Glutamatergic neuron (in vitro differentiated cells): ENCODE measurements at regions not wholly inside any gene's neighbourhood (a gene's known extent, or its start where the extent isn't known, plus 50 kb on each side); places are given as distances from the start of the nearest gene placed in this dataset.

ENCODE experiments used
- DNase-seq: peaks from one replicate; pipeline ENCODE4 v3.0.0; 2022
- H3K27ac Mint-ChIP-seq: one replicate; pipeline ENCODE4 v1.8.0; 2020; ENCODE audit warnings: mild to moderate bottlenecking, mixed read lengths, inconsistent platforms; ENCODE audit not compliant: unreplicated experiment
- H3K27me3 Mint-ChIP-seq: one replicate; pipeline ENCODE4 v1.8.0; 2020; ENCODE audit warnings: mild to moderate bottlenecking, moderate library complexity, mixed read lengths, inconsistent platforms; ENCODE audit not compliant: unreplicated experiment
- H3K36me3 Mint-ChIP-seq: one replicate; pipeline ENCODE4 v1.8.0; 2020; ENCODE audit warnings: mild to moderate bottlenecking, mixed read lengths, inconsistent platforms; ENCODE audit not compliant: unreplicated experiment
- H3K4me1 Mint-ChIP-seq: one replicate; pipeline ENCODE4 v1.8.0; 2020; ENCODE audit warnings: mild to moderate bottlenecking, low read depth, mixed read lengths, inconsistent platforms; ENCODE audit not compliant: unreplicated experiment
- H3K4me3 Mint-ChIP-seq: one replicate; pipeline ENCODE4 v1.8.0; 2020; ENCODE audit warnings: mild to moderate bottlenecking, mixed read lengths, inconsistent platforms; ENCODE audit not compliant: unreplicated experiment
- H3K9me3 Mint-ChIP-seq: one replicate; pipeline ENCODE4 v1.8.0; 2020; ENCODE audit warnings: mild to moderate bottlenecking, moderate library complexity, mixed read lengths, inconsistent platforms; ENCODE audit not compliant: unreplicated experiment
- TF ChIP-seq, protein P1 (sequence below): fragments of 200-600 bp; sonication (generic); IDR thresholded peaks from one replicate; pipeline ENCODE4 v1.5.0; 2021; ENCODE audit not compliant: partially characterized antibody, unreplicated experiment

DNA sequence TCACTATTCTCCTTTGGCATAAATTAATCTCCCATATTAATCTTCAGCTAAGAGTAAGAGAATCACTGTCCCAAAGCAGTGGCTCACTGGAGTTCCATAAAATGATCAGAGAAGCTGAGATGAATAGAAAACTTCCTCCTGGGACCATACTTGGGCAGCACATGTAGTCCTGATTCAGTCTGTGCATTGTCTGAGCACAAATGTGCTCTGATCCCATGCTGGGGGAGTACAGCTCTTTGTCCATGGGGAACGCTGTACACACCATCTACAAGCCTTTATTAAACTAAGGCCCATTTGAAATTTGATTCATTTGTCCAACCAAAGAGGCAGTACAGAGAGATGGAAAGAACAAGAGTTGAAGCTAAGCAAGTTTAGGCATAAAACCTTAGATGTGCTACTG is 147.4 kb upstream of the PGR start:
- TF ChIP-seq, protein P1, sequence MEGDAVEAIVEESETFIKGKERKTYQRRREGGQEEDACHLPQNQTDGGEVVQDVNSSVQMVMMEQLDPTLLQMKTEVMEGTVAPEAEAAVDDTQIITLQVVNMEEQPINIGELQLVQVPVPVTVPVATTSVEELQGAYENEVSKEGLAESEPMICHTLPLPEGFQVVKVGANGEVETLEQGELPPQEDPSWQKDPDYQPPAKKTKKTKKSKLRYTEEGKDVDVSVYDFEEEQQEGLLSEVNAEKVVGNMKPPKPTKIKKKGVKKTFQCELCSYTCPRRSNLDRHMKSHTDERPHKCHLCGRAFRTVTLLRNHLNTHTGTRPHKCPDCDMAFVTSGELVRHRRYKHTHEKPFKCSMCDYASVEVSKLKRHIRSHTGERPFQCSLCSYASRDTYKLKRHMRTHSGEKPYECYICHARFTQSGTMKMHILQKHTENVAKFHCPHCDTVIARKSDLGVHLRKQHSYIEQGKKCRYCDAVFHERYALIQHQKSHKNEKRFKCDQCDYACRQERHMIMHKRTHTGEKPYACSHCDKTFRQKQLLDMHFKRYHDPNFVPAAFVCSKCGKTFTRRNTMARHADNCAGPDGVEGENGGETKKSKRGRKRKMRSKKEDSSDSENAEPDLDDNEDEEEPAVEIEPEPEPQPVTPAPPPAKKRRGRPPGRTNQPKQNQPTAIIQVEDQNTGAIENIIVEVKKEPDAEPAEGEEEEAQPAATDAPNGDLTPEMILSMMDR, result no peak
- H3K36me3 Mint-ChIP-seq, result no peaks in the 10 kb centered on the region
- peaks cover 3% of the 10 kb centered on the region for H3K4me1 Mint-ChIP-seq
- no peak overlapping the region for H3K4me3 Mint-ChIP-seq
- no peak overlapping the region for H3K27ac Mint-ChIP-seq
- H3K27me3 Mint-ChIP-seq, result no peaks in the 10 kb centered on the region
- no peak for DNase-seq
- H3K9me3 Mint-ChIP-seq, result no peaks in the 10 kb centered on the region

DNA sequence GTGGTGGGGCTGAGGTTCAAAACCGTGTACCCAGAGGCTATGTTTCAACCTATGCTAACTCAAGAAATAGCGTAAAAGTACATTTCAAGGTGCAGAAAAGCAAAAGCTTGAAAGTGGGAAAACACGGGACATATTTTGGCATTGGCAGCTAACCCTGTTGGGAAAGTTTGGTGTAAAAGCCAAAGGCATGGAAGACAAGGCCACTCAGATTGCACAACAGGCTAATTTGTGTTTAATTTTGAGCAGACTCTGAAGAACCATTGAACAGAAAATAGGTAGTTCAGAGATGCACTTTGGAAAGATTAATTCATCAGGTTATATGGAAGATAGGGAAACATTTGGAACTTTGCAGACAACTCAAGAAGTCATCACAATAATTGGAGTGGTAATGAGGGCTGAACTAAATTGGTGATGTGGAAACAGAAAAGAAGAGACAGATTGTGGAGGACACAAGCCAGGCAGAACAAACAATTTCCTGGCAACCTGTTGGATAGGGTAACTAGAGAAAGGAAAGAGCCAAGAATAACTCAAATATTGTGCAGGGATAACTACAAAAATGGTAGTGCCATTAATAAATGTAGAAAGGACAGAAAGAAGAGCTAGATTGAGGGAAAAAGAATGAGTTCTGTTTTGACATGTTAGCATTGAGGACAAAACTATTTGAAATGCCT is 140.5 kb upstream of the PGR start:
- no peak for DNase-seq
- peaks cover 1% of the 10 kb centered on the region for H3K4me1 Mint-ChIP-seq

DNA sequence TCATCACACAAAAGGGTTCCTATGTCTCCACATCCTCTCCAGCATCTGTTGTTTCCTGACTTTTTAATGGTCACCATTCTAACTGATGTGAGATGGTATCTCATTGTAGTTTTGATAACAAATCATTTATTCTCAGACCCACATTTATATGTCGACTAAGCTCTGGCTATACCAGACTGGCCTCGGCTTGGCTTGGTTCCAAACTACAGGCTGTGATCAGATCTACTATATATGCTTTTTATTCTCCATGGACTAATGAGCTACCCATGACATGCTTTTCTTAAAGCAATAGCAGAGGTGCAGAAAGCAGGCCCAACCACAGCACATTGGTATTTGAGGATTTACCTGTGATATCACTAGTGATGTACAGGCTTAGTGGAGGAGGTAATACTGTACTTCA is 139.8 kb upstream of the PGR start:
- Mint-ChIP-seq H3K4me3 (no peak overlapping the region), H3K27me3 (no peaks in the 10 kb centered on the region), H3K9me3 (no peaks in the 10 kb centered on the region), H3K27ac (no peak overlapping the region), H3K36me3 (no peaks in the 10 kb centered on the region), H3K4me1 (peaks cover 8% of the 10 kb centered on the region)
- TF ChIP-seq, protein P1, result no peak
- no peak for DNase-seq

More for the DNA sequence above, 140.5 kb upstream of the PGR start:
- H3K36me3 Mint-ChIP-seq, result no peaks in the 10 kb centered on the region
- TF ChIP-seq, protein P1, result no peak
- H3K4me3 Mint-ChIP-seq, result no peak overlapping the region
- H3K27ac Mint-ChIP-seq, result no peak overlapping the region
- H3K9me3 Mint-ChIP-seq, result no peaks in the 10 kb centered on the region
- H3K27me3 Mint-ChIP-seq, result no peaks in the 10 kb centered on the region

DNA sequence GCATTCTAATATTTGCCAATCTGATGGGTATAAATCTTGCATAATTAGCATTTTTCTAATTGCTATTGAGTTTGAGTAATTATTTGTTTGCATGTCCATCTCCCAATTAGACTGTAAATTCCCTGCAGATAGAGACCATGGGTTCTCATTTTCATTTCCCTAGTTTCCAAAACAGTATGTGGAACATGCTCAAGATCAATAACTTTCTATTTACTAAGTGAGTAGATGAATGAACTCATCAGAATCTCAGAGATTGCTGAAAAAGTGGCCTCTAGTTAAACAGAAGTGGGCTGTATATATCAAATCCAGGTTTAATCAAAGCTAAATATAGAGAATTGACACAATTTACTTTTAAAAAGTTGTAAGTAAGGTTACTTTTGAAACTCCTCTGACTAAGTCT is 138.0 kb upstream of the PGR start:
- no peak overlapping the region for H3K4me3 Mint-ChIP-seq
- DNase-seq, result no peak
- no peaks in the 10 kb centered on the region for H3K36me3 Mint-ChIP-seq
- peaks cover 10% of the 10 kb centered on the region for H3K4me1 Mint-ChIP-seq
- no peaks in the 10 kb centered on the region for H3K9me3 Mint-ChIP-seq
- TF ChIP-seq, protein P1, result no peak
- H3K27me3 Mint-ChIP-seq, result no peaks in the 10 kb centered on the region
- no peak overlapping the region for H3K27ac Mint-ChIP-seq

DNA sequence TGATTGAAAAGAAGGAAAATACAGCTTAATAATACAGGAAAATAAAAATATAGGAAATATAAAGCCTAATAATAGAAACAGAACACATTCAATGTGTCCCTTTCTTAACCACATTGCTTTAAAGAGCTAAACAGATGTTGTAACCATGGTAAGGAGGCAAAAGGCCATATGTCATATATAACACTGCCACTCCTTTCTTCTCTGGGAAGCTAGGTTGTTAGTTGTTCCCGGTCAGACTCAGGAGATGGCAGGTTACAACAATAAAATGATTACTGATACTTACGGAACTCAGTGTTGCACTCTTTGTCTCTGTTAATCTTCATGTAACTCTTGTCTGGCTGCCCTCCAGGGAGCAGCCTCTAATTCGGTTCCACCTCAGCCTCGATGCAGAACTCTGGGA is 134.7 kb upstream of the PGR start:
- Mint-ChIP-seq H3K36me3 (no peaks in the 10 kb centered on the region), H3K27ac (peak overlapping the region; percentile 33), H3K27me3 (no peaks in the 10 kb centered on the region), H3K4me1 (peaks cover 10% of the 10 kb centered on the region), H3K9me3 (no peaks in the 10 kb centered on the region), H3K4me3 (no peak overlapping the region)
- TF ChIP-seq, protein P1, result no peak
- no peak for DNase-seq
